GM19035 (cell line): ENCODE measurements at regions not wholly inside any gene's neighbourhood (a gene's known extent, or its start where the extent isn't known, plus 50 kb on each side); places are given as distances from the start of the nearest gene placed in this dataset.

Source experiments
- ATAC-seq: cut with Tn5 transposase; IDR thresholded peaks from one replicate; pipeline ENCODE4 v1.9.1; 2021; ENCODE audit not compliant: unreplicated experiment

DNA sequence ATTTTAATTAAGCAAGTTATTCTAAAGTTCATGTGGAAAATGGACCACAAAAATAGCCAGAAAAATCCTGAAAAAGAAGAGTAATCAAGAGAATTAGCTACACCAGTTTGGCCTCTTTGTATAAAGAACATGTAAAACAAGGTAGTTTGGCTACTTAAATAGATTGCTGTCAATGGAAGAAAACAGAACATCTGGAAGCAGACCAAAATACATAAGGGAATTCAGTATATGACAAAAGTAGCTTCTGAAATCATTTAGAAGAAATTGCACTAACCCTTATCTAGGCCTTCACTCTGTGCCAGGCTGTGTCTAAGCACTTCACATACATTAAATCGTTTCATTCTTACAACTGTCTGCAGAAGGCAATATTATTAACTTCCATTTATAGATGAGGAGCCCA is 156.6 kb downstream of the PRDM6 start:
- no peak for ATAC-seq

GRCh38 chr5:123244458-123244857 is 155.4 kb downstream of the PRDM6 start:
- no peak for ATAC-seq
